ENCODE measurements at regions not wholly inside any gene's neighbourhood (a gene's known extent, or its start where the extent isn't known, plus 50 kb on each side); places are given as distances from the start of the nearest gene placed in this dataset.

GRCh38 chr1:34371829-34372532 lies 195.3 kb downstream of the C1orf94 start:
- TF ChIP-seq, protein P1, sequence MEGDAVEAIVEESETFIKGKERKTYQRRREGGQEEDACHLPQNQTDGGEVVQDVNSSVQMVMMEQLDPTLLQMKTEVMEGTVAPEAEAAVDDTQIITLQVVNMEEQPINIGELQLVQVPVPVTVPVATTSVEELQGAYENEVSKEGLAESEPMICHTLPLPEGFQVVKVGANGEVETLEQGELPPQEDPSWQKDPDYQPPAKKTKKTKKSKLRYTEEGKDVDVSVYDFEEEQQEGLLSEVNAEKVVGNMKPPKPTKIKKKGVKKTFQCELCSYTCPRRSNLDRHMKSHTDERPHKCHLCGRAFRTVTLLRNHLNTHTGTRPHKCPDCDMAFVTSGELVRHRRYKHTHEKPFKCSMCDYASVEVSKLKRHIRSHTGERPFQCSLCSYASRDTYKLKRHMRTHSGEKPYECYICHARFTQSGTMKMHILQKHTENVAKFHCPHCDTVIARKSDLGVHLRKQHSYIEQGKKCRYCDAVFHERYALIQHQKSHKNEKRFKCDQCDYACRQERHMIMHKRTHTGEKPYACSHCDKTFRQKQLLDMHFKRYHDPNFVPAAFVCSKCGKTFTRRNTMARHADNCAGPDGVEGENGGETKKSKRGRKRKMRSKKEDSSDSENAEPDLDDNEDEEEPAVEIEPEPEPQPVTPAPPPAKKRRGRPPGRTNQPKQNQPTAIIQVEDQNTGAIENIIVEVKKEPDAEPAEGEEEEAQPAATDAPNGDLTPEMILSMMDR (IDR thresholded peaks at IDR 0.05), result no peak
- TF ChIP-seq ZFX (IDR thresholded peaks at IDR 0.05; ENCODE audit: borderline replicate concordance), result no peak

GRCh38 chr1:34372891-34373290 lies 196.2 kb downstream of the C1orf94 start:
- TF ChIP-seq ZFX (IDR thresholded peaks at IDR 0.05; ENCODE audit: borderline replicate concordance), result no peak
- TF ChIP-seq, protein P1 (IDR thresholded peaks at IDR 0.05), result no peak
- no peak overlapping the region for H3K27ac ChIP-seq

More at GRCh38 chr1:34371829-34372532, 195.3 kb downstream of the C1orf94 start:
- H3K27ac ChIP-seq, result no peak overlapping the region

DNA sequence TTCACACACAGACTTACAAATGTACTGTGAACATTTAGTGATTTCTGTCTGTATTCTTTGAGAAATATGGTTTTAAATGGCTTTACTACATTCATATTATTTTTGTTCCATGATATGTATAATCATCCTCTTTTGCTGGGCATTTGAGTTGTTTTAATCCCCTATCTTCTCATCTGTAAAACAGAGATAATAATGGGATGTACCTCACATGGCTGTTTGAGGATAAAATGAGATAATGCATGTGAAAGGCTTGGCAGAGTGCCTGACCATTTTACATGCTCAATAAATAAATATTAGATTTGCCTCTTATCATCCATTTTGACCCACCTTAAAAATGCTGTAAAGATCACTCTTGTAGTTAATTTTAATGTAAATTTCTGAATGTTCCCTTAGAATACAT lies 197.2 kb downstream of the C1orf94 start:
- no peak overlapping the region for H3K27ac ChIP-seq
- TF ChIP-seq, protein P1 (IDR thresholded peaks at IDR 0.05), result no peak
- no peak for TF ChIP-seq ZFX (IDR thresholded peaks at IDR 0.05; ENCODE audit: borderline replicate concordance)

- no peak for TF ChIP-seq ZFX (IDR thresholded peaks at IDR 0.05; ENCODE audit: borderline replicate concordance)
- TF ChIP-seq, protein P1 (IDR thresholded peaks at IDR 0.05), result no peak
Observed at GRCh38 chr1:34376531-34376930, 199.8 kb downstream of the C1orf94 start.

GRCh38 chr1:34378968-34379856 lies 202.5 kb downstream of the C1orf94 start:
- no peak for TF ChIP-seq ZFX (IDR thresholded peaks at IDR 0.05; ENCODE audit: borderline replicate concordance)
- TF ChIP-seq, protein P1 (IDR thresholded peaks at IDR 0.05), result no peak
- H3K27ac ChIP-seq, result no peak overlapping the region

More at GRCh38 chr1:34376531-34376930, 199.8 kb downstream of the C1orf94 start:
- H3K27ac ChIP-seq, result no peak overlapping the region

- no peak overlapping the region for H3K27ac ChIP-seq
- TF ChIP-seq, protein P1 (IDR thresholded peaks at IDR 0.05), result no peak
- TF ChIP-seq ZFX (IDR thresholded peaks at IDR 0.05; ENCODE audit: borderline replicate concordance), result no peak
Observed at GRCh38 chr1:34379911-34380310, 203.2 kb downstream of the C1orf94 start.
